PC-9 (cell line): ENCODE measurements at regions not wholly inside any gene's neighbourhood (a gene's known extent, or its start where the extent isn't known, plus 50 kb on each side); places are given as distances from the start of the nearest gene placed in this dataset.

Source experiments
- BruUV-seq: library from RNA; stranded (reverse); fragments of 400-500 nt; replicated peaks from 2 replicates; lab custom pipeline; 2021; lab: Mats Ljungman, UMichigan
- CTCF ChIA-PET: fragments of 300-600 bp; sonication (Branson Sonifier 250); formaldehyde crosslinking; loops from one replicate; lab custom pipeline; 2022; ENCODE audit warnings: antibody characterized with exemption; lab: Charles Lee
- POLR2A ChIA-PET: fragments of 300-600 bp; sonication (Branson Sonifier 250); formaldehyde crosslinking; loops from one replicate; lab custom pipeline; 2022; ENCODE audit warnings: antibody characterized with exemption; ENCODE audit not compliant: unreplicated experiment; lab: Charles Lee
- DNase-seq, 2 experiments: peaks; one replicate each; pipeline versions ENCODE4 v3.0.0 to v3.0.0-alpha.2; 2015 to 2022; ENCODE audit warnings: mixed read lengths in 1 of 2
- H2AFZ ChIP-seq: fragments of 200-600 bp; sonication (generic); 2 replicates; pipeline ENCODE4 v1.8.1; 2017; ENCODE audit warnings: antibody characterized with exemption
- H3F3A ChIP-seq: fragments of 200-600 bp; sonication (generic); 2 replicates; pipeline ENCODE4 v1.8.1; 2017; ENCODE audit warnings: antibody characterized with exemption, mild to moderate bottlenecking, low read depth; ENCODE audit not compliant: insufficient read depth
- H3K27ac ChIP-seq: fragments of 200-600 bp; sonication (generic); 2 replicates; pipeline ENCODE4 v1.6.1; 2016; ENCODE audit warnings: mixed run types
- H3K27me3 ChIP-seq: fragments of 200-600 bp; sonication (generic); 2 replicates; pipeline ENCODE4 v1.6.1; 2016; ENCODE audit warnings: low read depth, mixed run types; ENCODE audit not compliant: insufficient read depth
- H3K36me3 ChIP-seq: fragments of 200-600 bp; sonication (generic); 2 replicates; pipeline ENCODE4 v1.6.1; 2016; ENCODE audit warnings: low read depth, mixed run types
- H3K4me1 ChIP-seq: fragments of 200-600 bp; sonication (generic); replicated peaks from 2 replicates; pipeline ENCODE4 v1.6.1; 2016; ENCODE audit warnings: mixed run types; ENCODE audit not compliant: insufficient read depth
- H3K4me2 ChIP-seq: fragments of 200-600 bp; sonication (generic); 2 replicates; pipeline ENCODE4 v1.6.1; 2017; ENCODE audit warnings: mixed run types
- H3K4me3 ChIP-seq: fragments of 200-600 bp; sonication (generic); 2 replicates; pipeline ENCODE4 v1.6.1; 2016; ENCODE audit warnings: mixed run types
- H3K79me2 ChIP-seq: fragments of 200-600 bp; sonication (generic); 2 replicates; pipeline ENCODE4 v1.6.1; 2017; ENCODE audit warnings: low read depth, mixed run types
- H3K9me2 ChIP-seq: fragments of 200-600 bp; sonication (generic); 2 replicates; pipeline ENCODE4 v1.8.1; 2017; ENCODE audit warnings: mild to moderate bottlenecking; ENCODE audit not compliant: insufficient read depth
- H3K9me3 ChIP-seq: fragments of 200-600 bp; sonication (generic); 2 replicates; pipeline ENCODE4 v1.8.1; 2016; ENCODE audit warnings: low read depth; ENCODE audit not compliant: insufficient read depth
- H4K20me1 ChIP-seq: fragments of 200-600 bp; sonication (generic); 2 replicates; pipeline ENCODE4 v1.8.1; 2017; ENCODE audit not compliant: insufficient read depth
- EZH2 ChIP-seq: fragments of 200-600 bp; sonication (generic); IDR thresholded peaks from 2 replicates; pipeline ENCODE4 v1.8.0; 2017; ENCODE audit warnings: antibody characterized with exemption, low read depth
- intact Hi-C: fragments of 100-400 bp; cut with micrococcal nuclease; formaldehyde crosslinking; loops from one replicate; pipeline ENCODE4 v1.10.0; 2022; ENCODE audit not compliant: unreplicated experiment
- TF ChIP-seq, protein P1 (sequence below): fragments of 200-600 bp; sonication (generic); conservative IDR thresholded peaks from 2 replicates; pipeline ENCODE4 v1.6.1; 2017; ENCODE audit warnings: mixed run types, antibody characterized with exemption, mild to moderate bottlenecking, moderate library complexity

DNA sequence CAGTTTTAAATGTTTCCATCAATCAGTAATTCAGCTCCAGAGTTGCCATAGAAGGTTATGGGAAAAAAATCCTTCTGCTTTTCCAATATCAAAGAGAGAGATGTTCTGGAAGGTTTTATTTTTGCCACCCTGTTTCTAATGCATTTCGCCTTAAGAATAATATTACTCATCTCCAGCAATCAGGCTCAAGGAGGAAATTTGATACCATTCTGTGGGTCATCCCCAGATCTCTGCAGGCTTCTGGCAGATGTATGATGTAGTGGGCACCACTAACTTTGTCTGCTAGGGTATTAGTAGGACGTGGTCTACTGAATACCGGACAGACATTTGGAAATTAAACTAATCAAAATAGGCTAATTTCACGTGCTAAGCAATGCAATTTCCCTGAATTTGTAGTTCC lies 645.4 kb upstream of the TENM3 start:
- H3F3A ChIP-seq: no peaks in the 10 kb centered on the region
- no TSS peak for BruUV-seq

DNA sequence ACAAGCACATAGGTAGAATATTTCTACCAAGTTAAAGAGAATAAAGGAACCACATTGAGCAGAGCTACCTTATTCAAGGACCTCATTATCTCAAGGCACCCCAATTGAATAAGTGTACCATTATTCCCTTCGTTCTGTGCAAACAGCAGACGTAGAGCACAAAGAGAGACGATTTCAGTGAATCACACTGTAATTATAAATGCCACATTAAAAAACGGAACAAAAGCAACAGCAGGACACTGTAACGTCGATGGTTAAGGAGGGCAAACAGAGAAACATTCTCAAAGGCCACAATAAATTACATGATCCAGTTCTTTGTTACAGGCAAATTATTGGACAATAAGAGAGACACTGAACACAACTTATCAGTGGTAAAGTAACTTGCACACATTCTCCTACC lies 644.1 kb upstream of the TENM3 start:
- Histone ChIP-seq H3K9me2 (no peaks in the 10 kb centered on the region), H2AFZ (no peak overlapping the region), H3K4me1 (no peaks in the 10 kb centered on the region), H3F3A (no peaks in the 10 kb centered on the region), H3K36me3 (no peaks in the 10 kb centered on the region), H3K27ac (no peak overlapping the region), H3K79me2 (no peaks in the 10 kb centered on the region), H3K9me3 (no peaks in the 10 kb centered on the region), H3K4me2 (no peak overlapping the region), H3K4me3 (no peak overlapping the region), H4K20me1 (no peaks in the 10 kb centered on the region), H3K27me3 (no peaks in the 10 kb centered on the region)
- CTCF ChIA-PET: no interaction called here
- DNase-seq: no peak
- no TSS peak for BruUV-seq
- TF ChIP-seq, protein P1, sequence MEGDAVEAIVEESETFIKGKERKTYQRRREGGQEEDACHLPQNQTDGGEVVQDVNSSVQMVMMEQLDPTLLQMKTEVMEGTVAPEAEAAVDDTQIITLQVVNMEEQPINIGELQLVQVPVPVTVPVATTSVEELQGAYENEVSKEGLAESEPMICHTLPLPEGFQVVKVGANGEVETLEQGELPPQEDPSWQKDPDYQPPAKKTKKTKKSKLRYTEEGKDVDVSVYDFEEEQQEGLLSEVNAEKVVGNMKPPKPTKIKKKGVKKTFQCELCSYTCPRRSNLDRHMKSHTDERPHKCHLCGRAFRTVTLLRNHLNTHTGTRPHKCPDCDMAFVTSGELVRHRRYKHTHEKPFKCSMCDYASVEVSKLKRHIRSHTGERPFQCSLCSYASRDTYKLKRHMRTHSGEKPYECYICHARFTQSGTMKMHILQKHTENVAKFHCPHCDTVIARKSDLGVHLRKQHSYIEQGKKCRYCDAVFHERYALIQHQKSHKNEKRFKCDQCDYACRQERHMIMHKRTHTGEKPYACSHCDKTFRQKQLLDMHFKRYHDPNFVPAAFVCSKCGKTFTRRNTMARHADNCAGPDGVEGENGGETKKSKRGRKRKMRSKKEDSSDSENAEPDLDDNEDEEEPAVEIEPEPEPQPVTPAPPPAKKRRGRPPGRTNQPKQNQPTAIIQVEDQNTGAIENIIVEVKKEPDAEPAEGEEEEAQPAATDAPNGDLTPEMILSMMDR: no peak
- no peak for TF ChIP-seq EZH2
- intact Hi-C loops: no loop called here
- POLR2A ChIA-PET: no interaction called here

More for the DNA sequence above, 645.4 kb upstream of the TENM3 start:
- intact Hi-C loops: no loop called here
- TF ChIP-seq EZH2: no peak
- TF ChIP-seq, protein P1: no peak
- Histone ChIP-seq H3K36me3 (no peaks in the 10 kb centered on the region), H3K9me3 (no peaks in the 10 kb centered on the region), H3K79me2 (no peaks in the 10 kb centered on the region), H3K27ac (no peak overlapping the region), H3K27me3 (no peaks in the 10 kb centered on the region), H3K4me1 (no peaks in the 10 kb centered on the region), H3K4me2 (no peak overlapping the region), H3K9me2 (no peaks in the 10 kb centered on the region), H4K20me1 (no peaks in the 10 kb centered on the region), H3K4me3 (no peak overlapping the region), H2AFZ (no peak overlapping the region)
- no peak for DNase-seq
- ChIA-PET CTCF (no interaction called here), POLR2A (no interaction called here)

DNA sequence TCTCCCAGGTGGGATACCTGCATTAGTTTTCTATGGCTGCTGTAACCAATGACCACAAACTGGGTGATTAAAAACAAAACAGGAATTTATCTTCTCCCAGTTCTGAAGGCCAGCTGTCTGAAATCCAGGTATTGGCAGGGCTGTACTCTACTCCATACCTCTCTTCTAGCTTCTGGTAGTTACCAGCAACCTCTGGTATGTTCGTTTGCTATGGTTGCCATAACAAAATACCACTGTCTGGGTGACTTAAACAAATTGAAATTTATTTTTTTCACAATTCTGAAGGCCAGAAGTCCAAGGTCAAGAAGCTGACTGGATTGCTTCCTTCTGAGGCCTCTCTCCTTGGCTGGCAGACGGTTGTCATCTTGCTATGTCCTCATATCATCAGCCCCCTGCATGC lies 642.1 kb upstream of the TENM3 start:
- Histone ChIP-seq H3K27me3 (no peaks in the 10 kb centered on the region; the same call in 1 of the 2 replicates), H3K4me3 (no peak overlapping the region), H3K4me1 (no peaks in the 10 kb centered on the region), H3F3A (no peaks in the 10 kb centered on the region), H3K36me3 (no peaks in the 10 kb centered on the region), H3K9me2 (no peaks in the 10 kb centered on the region), H3K79me2 (no peaks in the 10 kb centered on the region), H3K9me3 (no peaks in the 10 kb centered on the region), H3K27ac (no peak overlapping the region), H4K20me1 (no peaks in the 10 kb centered on the region), H2AFZ (no peak overlapping the region), H3K4me2 (no peak overlapping the region)
- TF ChIP-seq EZH2: no peak
- TF ChIP-seq, protein P1: no peak
- POLR2A ChIA-PET: no interaction called here
- DNase-seq: no peak
- intact Hi-C loops: no loop called here
- no TSS peak for BruUV-seq
- CTCF ChIA-PET: no interaction called here
